Gastroesophageal sphincter (tissue), 3 donors: ENCODE measurements at regions not wholly inside any gene's neighbourhood (a gene's known extent, or its start where the extent isn't known, plus 50 kb on each side); places are given as distances from the start of the nearest gene placed in this dataset.

Source experiments
- POLR2AphosphoS5 ChIP-seq: sonication (generic); formaldehyde crosslinking; IDR thresholded peaks from one replicate; pipeline ENCODE4 v1.6.1; 2017; ENCODE audit warnings: antibody characterized with exemption
- TF ChIP-seq, protein P1 (sequence below), 4 experiments: fragments of 200-600 bp in 2 of 4; fragments of 450-650 bp in 2 of 4; sonication (generic) in 1 of 4; IDR thresholded peaks; one replicate each; pipeline ENCODE4 v1.5.1; 2017 to 2019; ENCODE audit warnings: antibody characterized with exemption in 4 of 4, mild to moderate bottlenecking in 2 of 4, moderate library complexity in 2 of 4

DNA sequence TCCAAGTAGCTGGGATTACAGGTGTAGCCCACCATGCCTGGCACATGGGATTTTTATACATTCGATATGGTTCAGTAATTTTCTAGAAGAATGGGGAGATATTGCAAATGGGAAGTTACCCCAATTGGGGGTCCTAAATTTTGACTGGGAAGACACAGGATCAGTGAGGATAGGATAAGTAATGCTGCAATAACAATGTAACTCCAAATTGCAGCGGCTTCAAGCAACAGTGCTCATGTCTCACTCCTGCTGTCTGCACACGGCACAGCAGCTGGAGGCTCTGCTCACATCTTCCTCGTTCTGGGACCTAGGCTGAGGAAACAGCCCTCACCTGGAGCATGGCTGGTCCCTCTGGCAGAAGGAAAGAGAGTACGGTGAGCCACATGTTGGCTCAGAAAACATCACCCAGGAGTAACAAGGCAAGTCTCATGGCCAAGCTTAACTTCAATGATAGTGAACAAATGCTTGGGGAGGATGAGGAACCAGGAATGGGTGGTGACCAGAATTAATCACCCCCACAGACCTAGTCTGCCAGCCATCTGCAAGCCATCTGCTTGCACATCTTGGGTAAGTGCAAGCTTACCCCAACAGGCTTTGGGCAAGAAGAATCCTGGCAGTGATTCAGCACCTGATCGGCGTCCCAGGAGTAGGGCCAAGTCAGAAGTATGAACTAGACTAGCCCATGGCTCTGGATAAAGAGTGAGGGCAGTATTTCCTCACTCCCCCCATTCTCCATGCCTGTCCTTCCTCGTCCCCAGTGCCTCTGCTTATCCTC is 229.2 kb downstream of the COPRS start:
- TF ChIP-seq, protein P1, sequence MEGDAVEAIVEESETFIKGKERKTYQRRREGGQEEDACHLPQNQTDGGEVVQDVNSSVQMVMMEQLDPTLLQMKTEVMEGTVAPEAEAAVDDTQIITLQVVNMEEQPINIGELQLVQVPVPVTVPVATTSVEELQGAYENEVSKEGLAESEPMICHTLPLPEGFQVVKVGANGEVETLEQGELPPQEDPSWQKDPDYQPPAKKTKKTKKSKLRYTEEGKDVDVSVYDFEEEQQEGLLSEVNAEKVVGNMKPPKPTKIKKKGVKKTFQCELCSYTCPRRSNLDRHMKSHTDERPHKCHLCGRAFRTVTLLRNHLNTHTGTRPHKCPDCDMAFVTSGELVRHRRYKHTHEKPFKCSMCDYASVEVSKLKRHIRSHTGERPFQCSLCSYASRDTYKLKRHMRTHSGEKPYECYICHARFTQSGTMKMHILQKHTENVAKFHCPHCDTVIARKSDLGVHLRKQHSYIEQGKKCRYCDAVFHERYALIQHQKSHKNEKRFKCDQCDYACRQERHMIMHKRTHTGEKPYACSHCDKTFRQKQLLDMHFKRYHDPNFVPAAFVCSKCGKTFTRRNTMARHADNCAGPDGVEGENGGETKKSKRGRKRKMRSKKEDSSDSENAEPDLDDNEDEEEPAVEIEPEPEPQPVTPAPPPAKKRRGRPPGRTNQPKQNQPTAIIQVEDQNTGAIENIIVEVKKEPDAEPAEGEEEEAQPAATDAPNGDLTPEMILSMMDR (IDR thresholded peaks at IDR 0.05) = no peak
- TF ChIP-seq POLR2AphosphoS5 = no peak
